HFF-Myc (cell line): ENCODE measurements at regions not wholly inside any gene's neighbourhood (a gene's known extent, or its start where the extent isn't known, plus 50 kb on each side); places are given as distances from the start of the nearest gene placed in this dataset.

Source experiments
- DNase-seq: peaks from one replicate; pipeline ENCODE4 v3.0.0-alpha.2; 2011; ENCODE audit warnings: low read depth; ENCODE audit errors: extremely low read depth
- H3K4me3 ChIP-seq: replicated peaks from 2 replicates; pipeline ENCODE4 v1.5.1; 2011; ENCODE audit warnings: low read depth, mild to moderate bottlenecking, control low read depth, low read length
- CTCF ChIP-seq: IDR thresholded peaks from 2 replicates; pipeline ENCODE4 v1.5.1; 2012; ENCODE audit warnings: mild to moderate bottlenecking, low read depth, low read length, control low read depth; ENCODE audit errors: missing control alignments

- H3K4me3 ChIP-seq: no peak overlapping the region
- TF ChIP-seq CTCF: no peak
- DNase-seq: no peak
These were observed 193.6 kb upstream of the RASA1 start for GRCh38 chr5:87074072-87074471.

DNA sequence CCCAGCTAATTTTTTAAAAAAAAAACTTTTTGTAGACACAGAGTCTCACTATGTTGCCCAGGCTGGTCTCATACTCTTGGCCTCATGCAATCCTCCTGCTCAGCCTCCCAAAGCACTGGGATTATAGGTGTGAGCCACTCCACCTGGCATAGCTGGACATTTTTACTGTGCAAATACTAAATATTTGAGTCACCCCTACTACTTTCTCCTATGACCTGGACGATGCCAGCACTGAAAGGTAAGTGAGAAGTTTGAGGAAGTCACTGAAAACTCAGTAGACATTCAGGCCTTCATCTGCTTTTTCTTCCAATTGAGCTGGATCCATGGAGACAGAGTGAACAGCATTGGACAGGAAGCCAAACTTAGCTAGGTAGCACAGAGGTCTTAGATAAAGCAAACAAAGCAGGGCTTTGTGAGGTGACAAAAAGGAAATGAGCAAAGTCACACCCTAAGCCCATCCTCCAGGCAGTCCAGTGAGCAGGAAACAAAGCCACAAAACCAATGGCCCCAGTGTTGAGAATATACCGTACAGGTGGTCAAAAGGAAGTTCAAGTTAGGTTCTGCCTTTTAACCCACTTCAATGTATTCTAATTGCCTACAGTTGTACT, 192.6 kb upstream of the RASA1 start:
- no peak for TF ChIP-seq CTCF
- H3K4me3 ChIP-seq: no peak overlapping the region
- no peak for DNase-seq

DNA sequence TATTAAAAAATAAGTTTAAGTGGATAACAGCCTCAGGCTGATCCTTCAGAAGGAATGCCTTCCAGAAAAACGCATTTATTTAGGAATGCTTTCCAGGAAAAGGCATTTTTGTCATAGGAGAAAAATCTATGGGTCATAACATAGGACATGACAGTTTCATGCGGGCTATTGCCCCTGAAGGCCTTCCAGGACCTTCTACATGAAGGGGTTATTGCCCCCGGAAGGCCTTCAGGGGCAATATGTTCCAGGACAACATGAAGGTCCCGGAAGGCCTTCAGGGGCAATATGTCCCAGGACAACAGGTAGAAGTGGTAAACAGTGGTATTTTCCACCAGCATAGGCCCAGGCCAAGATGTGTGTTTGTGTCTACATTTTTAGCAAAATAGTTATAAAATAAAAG, 191.3 kb upstream of the RASA1 start:
- no peak for TF ChIP-seq CTCF

GRCh38 chr5:87076931-87077330, 190.8 kb upstream of the RASA1 start:
- DNase-seq: peak; percentile 3
- TF ChIP-seq CTCF: no peak
- H3K4me3 ChIP-seq: no peak overlapping the region

More for the DNA sequence above, 191.3 kb upstream of the RASA1 start:
- DNase-seq: no peak
- H3K4me3 ChIP-seq: no peak overlapping the region

GRCh38 chr5:87079219-87079618, 188.5 kb upstream of the RASA1 start:
- H3K4me3 ChIP-seq: no peak overlapping the region
- DNase-seq: no peak
- TF ChIP-seq CTCF: no peak

- TF ChIP-seq CTCF: no peak
- no peak for DNase-seq
- H3K4me3 ChIP-seq: no peak overlapping the region
These were observed 186.7 kb upstream of the RASA1 start for GRCh38 chr5:87081016-87081415.
